Body of pancreas (tissue), 4 donors: ENCODE measurements at regions not wholly inside any gene's neighbourhood (a gene's known extent, or its start where the extent isn't known, plus 50 kb on each side); places are given as distances from the start of the nearest gene placed in this dataset.

ENCODE experiments used
- CTCF ChIP-seq, 7 experiments: fragments of 450-650 bp in 4 of 7; fragments of 200-600 bp in 3 of 7; sonication (generic) in 3 of 7; IDR thresholded peaks; one replicate each; pipeline ENCODE4 v1.5.1; 2016 to 2019; ENCODE audit warnings: antibody characterized with exemption in 7 of 7
- POLR2A ChIP-seq, 3 donors: fragments of 450-650 bp; IDR thresholded peaks; one replicate each; pipeline ENCODE4 v1.6.1; 2016; ENCODE audit warnings: antibody characterized with exemption in 3 of 3, mild to moderate bottlenecking in 2 of 3

GRCh38 chr14:100448376-100448775, 125.2 kb downstream of the SLC25A47 start:
- no peak for TF ChIP-seq CTCF (IDR thresholded peaks at IDR 0.05)
- peak in 1 of 3 donors; percentile 35 for TF ChIP-seq POLR2A (IDR thresholded peaks at IDR 0.05)
